Kasumi-1 (cell line): ENCODE measurements at regions not wholly inside any gene's neighbourhood (a gene's known extent, or its start where the extent isn't known, plus 50 kb on each side); places are given as distances from the start of the nearest gene placed in this dataset.
A peak's percentile ranks its signal among the peaks of the same experiment; 100 is the strongest.

Experiments
- DNase-seq, 2 experiments: peaks; one replicate each; lab custom pipeline; 2025; lab: John Stamatoyannopoulos, UW

DNA sequence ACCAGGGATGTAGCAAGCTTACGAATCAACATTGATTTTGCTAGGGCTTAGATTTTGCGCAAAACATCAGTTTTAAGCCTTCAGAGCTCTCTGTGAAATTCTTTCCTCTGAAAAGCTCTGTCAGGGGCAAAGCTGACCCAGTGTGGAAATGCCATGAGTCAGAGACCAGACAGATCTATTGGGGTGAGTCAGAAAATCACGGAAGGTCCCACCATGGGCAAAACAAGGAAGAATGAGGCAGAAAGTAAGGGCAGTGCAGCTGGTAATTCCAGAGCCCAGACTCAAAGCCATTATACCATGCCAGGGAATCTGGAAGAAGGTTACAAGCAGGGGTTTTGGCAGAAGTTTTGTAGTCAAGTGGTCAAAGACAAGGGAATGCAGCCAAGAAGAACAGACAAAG lies 256.6 kb upstream of the CTAGE1 start:
- no peak for DNase-seq

DNA sequence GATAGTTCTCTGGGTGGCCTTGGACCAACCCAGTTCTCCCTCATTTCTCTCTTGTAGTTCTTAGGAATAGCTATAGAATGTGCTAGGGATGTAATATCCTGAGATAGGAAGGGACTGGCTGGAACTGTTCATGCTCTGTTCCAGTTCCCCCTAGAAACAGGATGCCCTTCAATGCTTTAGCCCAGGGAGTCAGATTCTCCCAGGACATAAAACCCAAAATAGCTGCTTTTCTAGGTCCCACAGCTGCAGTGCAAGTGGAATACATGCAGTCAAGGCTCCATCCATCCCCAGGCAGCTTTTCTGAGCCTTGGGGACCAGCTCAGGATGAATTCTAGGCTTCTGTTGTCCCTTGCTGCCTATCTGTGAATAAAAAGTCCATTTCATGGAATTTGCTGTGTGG lies 257.3 kb upstream of the CTAGE1 start:
- DNase-seq = no peak

GRCh38 chr18:22676423-22676822 lies 256.7 kb upstream of the RBBP8 start:
- no peak for DNase-seq

GRCh38 chr18:22678486-22678885 lies 254.6 kb upstream of the RBBP8 start:
- no peak for DNase-seq

- DNase-seq = no peak
Observed at GRCh38 chr18:22680944-22681343, 252.2 kb upstream of the RBBP8 start.

DNA sequence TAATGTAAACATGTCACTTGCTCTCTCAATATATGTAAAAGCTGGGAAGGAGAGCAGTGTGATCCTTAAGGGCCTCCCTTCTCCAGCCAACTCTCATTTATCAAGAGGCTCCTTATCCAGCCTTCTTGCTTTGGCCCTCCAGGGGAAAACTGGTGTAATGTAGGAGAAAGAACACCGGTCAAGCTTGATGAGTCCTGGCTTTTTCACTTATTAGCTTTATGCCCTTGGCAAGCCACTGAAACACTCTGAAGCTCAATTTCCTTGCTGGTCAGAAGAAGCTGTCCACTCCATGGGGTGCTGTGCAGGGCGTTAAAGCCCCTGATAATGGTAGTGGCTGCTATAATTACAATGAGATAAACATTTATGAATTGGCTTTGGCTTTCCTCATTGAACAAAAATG lies 251.2 kb upstream of the RBBP8 start:
- no peak for DNase-seq

DNA sequence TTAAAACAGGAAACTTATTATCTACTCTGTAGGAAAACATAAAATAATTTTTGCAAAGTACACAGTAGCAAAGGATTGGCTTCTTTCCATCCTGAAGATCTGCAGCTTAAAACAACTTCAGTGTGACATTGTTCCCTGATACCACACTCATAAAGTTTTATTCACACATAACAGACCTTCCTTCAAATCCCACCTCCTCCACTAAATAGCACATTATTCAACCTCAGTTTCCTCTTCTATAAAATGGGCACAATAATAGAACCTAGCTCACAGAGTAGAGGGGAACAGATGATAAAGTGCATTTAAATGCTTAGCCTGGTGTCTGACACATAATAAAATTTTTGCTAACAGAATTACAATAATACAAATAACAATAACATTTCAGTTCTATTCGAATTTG lies 250.4 kb upstream of the RBBP8 start:
- no peak for DNase-seq

DNA sequence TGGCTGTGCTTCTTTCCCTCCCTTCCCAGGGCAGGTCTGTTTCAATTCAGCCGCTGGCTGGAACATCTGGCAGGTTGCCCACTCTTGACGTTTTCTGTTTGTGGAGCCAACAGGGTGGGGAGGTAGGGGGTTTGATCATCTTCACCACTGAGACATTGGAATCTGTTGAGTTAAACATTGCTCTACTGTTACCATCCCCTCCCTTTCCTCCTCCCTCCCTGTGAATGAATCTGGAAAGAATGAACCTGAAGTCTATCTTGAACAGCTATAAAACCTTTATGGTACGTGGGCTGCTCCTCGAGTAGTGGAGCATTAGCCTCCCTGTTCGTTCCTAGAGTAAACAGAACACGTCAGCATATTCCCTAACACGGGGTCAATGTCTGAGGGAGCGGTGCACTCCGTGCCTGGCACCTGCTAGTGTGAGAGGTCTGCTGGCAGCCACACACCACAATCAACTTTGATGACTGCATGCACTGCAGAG lies 249.9 kb upstream of the RBBP8 start:
- DNase-seq = no peak

DNA sequence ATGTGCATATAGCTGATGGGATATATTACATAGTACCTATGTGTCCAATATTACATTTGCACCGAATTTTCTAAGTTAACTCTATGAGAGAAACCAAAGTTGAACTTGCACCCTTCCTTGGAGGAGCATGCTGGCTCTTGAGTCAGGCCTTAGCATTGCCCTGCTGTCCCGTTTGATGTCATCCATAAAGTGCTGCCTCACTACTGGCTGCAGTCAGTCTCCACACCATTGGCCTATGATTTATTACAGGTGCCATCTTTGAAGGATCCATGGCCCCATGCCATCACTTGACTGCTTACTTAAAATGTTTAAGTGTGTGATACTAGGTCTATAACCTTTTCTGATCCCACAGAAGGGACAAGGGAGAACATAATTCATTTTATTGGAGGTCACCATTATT lies 249.3 kb upstream of the RBBP8 start:
- no peak for DNase-seq

DNA sequence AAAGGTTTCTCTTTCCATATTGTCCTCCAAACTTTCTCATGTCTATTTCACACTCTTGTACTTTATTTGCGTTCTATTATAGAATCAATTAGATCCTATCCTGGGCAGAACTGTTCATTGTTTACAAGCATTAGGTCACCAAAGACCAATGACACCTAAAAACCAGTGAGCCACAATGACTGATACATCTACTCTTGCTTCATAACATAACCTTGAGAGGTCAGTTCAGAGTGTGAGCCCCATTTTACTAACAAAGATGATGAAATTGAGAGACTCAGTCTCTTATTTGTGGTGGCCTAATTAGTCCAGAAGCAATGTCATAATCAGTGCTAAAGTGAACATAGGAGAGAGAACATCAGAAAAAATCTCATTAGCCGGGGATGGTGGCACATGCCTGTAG lies 248.9 kb upstream of the RBBP8 start:
- DNase-seq = no peak

- DNase-seq = no peak
Observed at GRCh38 chr18:22685788-22686187, 247.3 kb upstream of the RBBP8 start.

DNA sequence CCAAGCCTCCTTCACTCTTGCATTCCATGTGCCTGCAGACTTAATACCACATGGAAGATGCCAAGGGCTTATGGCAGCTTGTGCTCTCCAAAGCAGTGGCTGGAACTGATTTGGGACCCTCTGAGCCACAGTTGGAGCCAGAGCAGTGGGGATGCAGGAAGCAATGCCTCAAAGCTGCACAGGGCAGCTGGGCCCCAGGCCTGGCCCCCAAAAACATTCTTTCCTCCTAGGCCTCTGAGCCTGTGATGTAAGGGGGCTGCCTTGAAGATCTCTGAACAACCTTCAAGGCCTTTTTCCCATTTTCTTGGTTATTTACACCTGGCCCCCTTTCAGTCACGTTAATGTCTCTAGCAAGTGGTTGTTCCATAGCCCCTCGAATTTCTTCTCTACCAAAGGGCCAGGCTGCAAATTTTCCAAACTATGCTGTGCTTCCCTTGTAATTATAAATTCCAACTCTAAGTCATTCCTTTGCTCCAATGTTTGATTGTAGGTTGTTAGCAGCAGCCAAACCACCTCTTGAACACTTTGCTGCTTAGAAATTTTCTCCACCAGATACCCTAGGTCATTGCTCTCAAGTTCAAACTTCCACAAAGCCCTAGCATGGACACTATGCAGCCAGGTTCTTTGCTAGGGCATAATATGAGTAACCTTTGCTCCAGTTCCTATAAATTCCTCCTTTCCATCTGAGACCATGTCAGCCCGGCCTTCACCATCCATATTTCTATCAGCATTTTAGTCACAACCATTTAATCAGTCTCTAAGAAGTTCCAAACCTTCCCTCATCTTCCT lies 245.0 kb upstream of the RBBP8 start:
- DNase-seq = no peak

DNA sequence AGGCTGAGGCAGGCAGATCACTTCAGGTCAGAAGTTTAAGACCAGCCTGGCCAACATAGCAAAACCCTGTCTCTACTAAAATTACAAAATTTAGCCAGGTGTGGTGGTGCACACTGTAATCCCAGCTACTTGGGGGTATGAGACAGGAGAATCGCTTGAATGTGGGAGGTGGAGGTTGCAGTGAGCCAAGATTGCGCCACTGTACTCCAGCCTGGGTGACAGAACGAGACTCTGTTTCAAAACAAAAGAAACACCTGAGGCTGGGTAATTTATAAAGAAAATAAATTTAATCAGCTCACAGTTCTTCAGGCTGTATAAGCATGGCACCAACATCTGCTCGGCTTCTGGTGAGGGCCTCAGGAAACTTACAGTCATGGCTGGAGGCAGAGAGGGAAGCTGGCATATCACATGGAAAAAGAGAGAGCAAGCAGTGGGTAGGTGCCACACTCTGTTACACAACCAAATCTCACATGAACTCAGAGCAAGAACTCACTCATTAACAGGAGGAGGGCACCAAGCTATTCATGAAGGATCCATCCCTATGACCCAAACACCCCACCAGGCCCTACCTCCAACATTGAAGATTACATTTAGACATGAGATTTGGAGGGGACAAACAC lies 244.1 kb upstream of the RBBP8 start:
- DNase-seq = no peak

- no peak for DNase-seq
Observed at GRCh38 chr18:22689712-22690111, 243.4 kb upstream of the RBBP8 start.

GRCh38 chr18:22690556-22690955 lies 242.6 kb upstream of the RBBP8 start:
- no peak for DNase-seq

GRCh38 chr18:22691946-22692710 lies 241.0 kb upstream of the RBBP8 start:
- DNase-seq = peak; percentile 38 to 56

DNA sequence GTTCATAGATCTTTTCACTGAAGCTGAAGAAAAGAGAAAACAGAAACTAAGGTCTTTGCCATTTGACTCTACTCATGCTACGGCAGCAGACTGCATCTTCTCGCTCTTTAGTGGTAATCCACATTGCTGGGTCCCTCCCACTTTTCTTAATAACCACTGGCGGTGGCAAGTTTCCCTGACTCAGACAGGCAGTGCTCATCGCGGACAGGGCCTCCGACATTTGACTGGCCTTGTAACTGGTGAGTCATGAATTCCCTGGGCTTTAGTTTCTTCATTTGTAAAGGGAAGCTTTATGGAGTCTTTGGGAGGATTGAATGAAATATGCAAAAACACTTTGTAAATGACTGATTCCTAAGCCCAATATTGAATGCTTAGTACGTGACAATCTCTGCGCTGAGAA lies 238.2 kb upstream of the RBBP8 start:
- DNase-seq = no peak

DNA sequence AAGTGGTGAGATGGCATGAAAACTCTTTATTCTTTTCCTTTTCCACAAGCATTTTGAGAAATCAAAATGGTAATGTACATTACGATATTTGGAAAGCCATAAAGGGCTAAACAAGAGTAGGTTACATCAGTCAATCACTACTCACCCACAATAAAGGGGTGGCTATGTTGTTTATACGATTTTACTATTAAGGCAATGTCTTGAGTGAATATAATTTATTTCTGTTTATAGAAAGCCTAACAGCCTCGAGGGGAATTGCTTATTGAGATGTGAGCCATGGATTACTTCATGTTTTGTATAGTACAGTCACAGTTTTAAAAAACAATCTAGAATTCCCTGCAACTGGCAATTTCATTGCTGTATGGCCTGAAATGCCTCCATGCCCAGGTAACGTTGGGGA lies 237.5 kb upstream of the RBBP8 start:
- DNase-seq = no peak

DNA sequence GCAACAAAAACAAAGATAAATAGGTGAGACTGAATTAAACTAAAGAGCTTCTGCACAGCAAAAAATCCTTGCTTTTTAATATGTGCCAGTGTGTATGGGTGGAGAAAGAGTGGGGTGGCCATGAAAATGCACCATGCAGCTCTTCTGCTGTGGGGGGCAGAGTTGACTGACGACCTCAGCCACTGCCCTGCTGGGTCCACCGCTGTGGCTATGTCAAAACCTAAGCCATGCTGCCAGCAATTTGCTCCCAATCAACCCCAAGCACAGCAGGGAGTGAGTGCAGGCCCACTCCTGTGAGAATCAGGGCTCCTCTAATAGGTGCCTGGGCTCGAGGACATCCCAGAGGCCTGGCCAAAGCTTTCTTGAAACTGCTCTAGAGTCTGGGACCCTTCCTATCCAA lies 235.6 kb upstream of the RBBP8 start:
- DNase-seq = no peak

GRCh38 chr18:22698711-22699110 lies 234.4 kb upstream of the RBBP8 start:
- no peak for DNase-seq

- DNase-seq = no peak
Observed at GRCh38 chr18:22699629-22700028, 233.5 kb upstream of the RBBP8 start.

- no peak for DNase-seq
Observed at GRCh38 chr18:22700920-22701319, 232.2 kb upstream of the RBBP8 start.

GRCh38 chr18:22701326-22701725 lies 231.8 kb upstream of the RBBP8 start:
- no peak for DNase-seq
